Astrocyte of the spinal cord (primary cell): ENCODE measurements at regions not wholly inside any gene's neighbourhood (a gene's known extent, or its start where the extent isn't known, plus 50 kb on each side); places are given as distances from the start of the nearest gene placed in this dataset.

Experiments used
- DNase-seq: peaks from one replicate; pipeline ENCODE4 v3.0.0; 2011; ENCODE audit warnings: low read depth, low spot score
- H3K4me3 ChIP-seq: 2 replicates; pipeline ENCODE4 v1.5.1; 2011; ENCODE audit warnings: low read depth, mild to moderate bottlenecking, low read length, moderate library complexity
- in situ Hi-C: cut with HindIII; loops from 2 replicates; pipeline ENCODE4 v1.10.0; 2017; ENCODE audit warnings: low sequenced_read_pairs
- TF ChIP-seq, protein P1 (sequence below): IDR thresholded peaks from 2 replicates; pipeline ENCODE4 v1.5.1; 2012; ENCODE audit warnings: low read depth, mild to moderate bottlenecking, low read length, inconsistent platforms

DNA sequence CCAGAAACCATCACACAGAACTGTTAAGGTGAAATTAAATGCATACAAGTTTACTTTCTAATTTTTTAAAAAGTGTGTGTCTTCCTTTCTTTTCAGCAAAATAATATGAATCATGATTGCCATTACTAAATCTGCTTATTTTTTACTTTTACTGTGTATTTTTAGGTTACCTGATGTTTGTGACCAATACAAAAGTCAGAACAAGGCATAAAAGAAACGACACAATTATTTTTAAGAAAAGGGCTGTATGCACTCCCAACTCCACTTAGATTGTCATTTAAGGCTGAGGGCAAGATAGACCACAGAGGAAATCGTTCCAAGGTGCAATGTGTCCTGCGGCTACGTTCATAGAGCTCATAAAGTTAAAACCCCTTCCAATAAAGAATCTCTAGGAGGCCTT lies 797.0 kb downstream of the TDRD15 start:
- no peak for DNase-seq
- H3K4me3 ChIP-seq, result no peak overlapping the region
- TF ChIP-seq, protein P1, sequence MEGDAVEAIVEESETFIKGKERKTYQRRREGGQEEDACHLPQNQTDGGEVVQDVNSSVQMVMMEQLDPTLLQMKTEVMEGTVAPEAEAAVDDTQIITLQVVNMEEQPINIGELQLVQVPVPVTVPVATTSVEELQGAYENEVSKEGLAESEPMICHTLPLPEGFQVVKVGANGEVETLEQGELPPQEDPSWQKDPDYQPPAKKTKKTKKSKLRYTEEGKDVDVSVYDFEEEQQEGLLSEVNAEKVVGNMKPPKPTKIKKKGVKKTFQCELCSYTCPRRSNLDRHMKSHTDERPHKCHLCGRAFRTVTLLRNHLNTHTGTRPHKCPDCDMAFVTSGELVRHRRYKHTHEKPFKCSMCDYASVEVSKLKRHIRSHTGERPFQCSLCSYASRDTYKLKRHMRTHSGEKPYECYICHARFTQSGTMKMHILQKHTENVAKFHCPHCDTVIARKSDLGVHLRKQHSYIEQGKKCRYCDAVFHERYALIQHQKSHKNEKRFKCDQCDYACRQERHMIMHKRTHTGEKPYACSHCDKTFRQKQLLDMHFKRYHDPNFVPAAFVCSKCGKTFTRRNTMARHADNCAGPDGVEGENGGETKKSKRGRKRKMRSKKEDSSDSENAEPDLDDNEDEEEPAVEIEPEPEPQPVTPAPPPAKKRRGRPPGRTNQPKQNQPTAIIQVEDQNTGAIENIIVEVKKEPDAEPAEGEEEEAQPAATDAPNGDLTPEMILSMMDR, result no peak
- in situ Hi-C loops, result no loop called here

DNA sequence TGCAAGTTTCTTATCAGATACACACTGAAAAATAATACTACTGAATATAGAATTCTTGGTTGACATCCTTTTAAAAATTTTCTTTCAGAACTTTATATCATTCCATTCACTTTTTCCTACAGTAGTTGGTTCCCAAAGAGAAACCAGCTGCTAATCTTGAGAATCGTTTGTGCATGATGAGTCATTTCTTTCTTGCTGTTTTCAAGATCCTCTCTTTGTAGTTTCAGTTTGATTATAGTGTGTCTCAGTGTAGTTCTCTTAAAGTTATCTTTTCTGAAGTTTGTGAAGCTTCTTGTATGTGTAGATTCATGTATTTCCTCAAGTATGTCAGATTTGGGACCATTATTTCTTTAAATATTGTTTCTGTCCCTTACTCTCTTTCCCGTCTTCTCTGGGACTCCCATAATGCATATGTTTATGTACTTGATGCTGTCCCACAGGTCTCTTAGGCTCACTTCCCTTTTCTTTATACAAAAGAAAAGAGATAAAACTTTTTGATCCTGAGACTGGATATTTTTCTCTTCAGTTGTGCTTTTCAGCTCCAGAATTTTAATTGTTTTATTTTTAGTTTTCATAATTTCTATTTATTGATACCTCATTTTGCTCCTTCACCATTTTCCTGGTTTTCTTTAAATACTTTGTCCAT lies 801.0 kb downstream of the TDRD15 start:
- no peak for DNase-seq
- in situ Hi-C loops, result no loop called here
- TF ChIP-seq, protein P1, result no peak
- H3K4me3 ChIP-seq, result no peak overlapping the region

DNA sequence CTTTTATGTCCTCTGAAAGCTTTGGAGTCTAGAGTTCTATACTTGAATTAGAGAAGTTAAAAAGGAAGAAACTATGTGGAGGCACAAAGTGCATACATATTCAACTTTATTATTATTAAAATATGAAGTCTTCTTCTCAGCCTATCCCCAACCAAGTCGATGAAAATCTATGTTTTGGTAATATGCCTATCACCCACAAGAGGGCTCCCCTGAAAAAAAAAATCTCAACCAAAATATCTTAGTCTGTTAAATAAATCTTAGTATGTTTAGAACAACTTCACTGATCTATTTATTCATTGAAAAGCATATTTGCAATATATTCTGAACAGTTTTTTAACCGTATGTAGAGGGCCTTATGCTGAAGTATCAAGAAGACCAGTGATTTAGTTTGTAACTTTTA lies 804.5 kb downstream of the TDRD15 start:
- no peak overlapping the region for H3K4me3 ChIP-seq
- in situ Hi-C loops, result no loop called here
- TF ChIP-seq, protein P1, result no peak
- DNase-seq, result no peak

DNA sequence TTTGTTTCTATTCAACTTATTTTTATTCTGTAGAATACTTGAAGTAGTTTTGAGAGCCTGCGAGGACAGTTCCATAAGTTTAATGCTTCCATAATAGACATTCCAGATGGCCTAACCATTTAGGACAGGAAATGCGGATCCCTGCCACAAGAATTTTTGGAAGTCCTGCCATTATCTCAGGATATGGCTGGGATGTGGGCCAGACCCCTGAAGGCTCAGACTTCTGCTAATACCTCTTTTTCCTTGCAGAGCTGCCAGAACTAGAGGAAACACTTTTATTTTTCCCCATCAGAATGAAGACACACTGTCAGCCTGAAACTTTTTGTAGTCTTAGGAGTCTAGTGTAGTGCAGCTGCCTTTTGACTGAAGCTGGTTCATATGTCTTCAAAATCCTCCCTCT lies 806.5 kb downstream of the TDRD15 start:
- in situ Hi-C loops, result no loop called here
- TF ChIP-seq, protein P1, result no peak
- DNase-seq, result no peak

DNA sequence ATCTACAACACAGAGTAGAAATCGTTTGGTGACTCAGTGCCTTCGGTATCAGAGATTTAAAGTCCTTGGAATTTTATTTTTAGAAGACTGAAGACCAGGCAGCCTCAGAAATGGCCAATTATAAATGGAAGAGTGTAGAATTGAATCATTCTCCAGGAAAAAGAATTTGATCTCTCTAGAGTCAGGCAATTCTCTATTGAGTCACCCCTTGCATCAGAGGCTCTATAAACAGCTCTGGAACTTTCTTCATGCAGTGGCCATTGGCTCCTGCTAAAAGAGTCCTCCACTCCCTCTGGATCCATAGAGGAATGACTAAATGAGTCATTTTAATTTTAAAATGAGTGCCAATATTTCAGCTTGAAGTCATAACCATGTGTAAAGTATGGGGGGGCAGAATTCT lies 816.2 kb downstream of the TDRD15 start:
- no peak overlapping the region for H3K4me3 ChIP-seq
- TF ChIP-seq, protein P1, result no peak
- in situ Hi-C loops, result no loop called here
- no peak for DNase-seq

More for the DNA sequence above, 806.5 kb downstream of the TDRD15 start:
- no peak overlapping the region for H3K4me3 ChIP-seq

DNA sequence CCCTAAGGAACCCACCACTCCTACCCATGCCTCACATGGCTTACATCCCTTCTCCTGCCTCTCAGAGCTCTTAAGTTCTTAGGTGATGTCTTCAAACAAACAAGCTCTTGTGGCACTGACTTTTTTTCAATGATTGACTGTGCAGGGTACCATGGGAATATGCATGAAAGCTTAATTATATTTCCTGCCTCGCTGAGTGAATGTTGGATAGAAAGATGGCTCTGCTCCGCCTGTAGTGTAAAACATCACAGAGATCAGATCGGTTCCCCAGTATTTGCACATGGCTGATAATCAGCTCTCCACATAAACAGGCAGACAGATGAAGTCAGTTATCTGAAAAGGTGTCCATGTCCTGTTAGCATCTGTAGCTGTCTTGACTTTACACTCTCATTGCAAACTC lies 820.8 kb downstream of the TDRD15 start:
- H3K4me3 ChIP-seq, result no peak overlapping the region
- TF ChIP-seq, protein P1, result no peak
- DNase-seq, result no peak
- in situ Hi-C loops, result no loop called here

DNA sequence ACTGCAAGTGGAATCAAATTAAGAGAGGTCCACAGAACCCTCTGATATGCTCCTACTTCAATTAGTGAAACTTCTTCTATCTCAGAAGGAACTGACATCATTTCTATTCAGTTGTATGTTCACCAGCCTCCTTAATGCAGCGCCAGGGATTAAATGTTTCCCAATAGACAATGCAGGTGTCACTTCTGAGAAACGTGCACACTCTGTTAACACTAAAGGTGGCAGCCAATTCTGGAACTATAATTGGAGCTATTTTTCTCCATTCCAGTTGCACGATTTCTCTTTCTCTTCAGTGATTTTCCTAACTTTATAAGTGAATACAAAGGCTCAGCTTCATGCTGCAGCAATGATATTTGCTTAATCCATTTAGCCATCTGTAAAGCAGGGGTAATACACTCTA lies 821.9 kb downstream of the TDRD15 start:
- TF ChIP-seq, protein P1, result no peak
- no peak for DNase-seq
- in situ Hi-C loops, result no loop called here
- no peak overlapping the region for H3K4me3 ChIP-seq
